Smooth muscle cell (in vitro differentiated cells): ENCODE measurements at regions not wholly inside any gene's neighbourhood (a gene's known extent, or its start where the extent isn't known, plus 50 kb on each side); places are given as distances from the start of the nearest gene placed in this dataset.

Experiments used
- DNase-seq: peaks from one replicate; lab custom pipeline; 2025; ENCODE audit not compliant: unreplicated experiment; lab: John Stamatoyannopoulos, UW
- H2AFZ ChIP-seq: fragments of 200-600 bp; sonication (generic); 2 replicates; pipeline ENCODE4 v1.6.0; 2016; ENCODE audit warnings: antibody characterized with exemption, low read depth, mild to moderate bottlenecking
- H3F3A ChIP-seq: fragments of 200-600 bp; sonication (generic); 2 replicates; pipeline ENCODE4 v1.6.0; 2017; ENCODE audit warnings: antibody characterized with exemption, low read depth
- H3K27ac ChIP-seq: fragments of 200-600 bp; sonication (generic); 2 replicates; pipeline ENCODE4 v1.5.1; 2016; ENCODE audit warnings: low read depth, mild to moderate bottlenecking
- H3K27me3 ChIP-seq: fragments of 200-600 bp; sonication (generic); 2 replicates; pipeline ENCODE4 v1.6.1; 2016; ENCODE audit warnings: low read depth, mild to moderate bottlenecking
- H3K36me3 ChIP-seq: fragments of 200-600 bp; sonication (generic); 2 replicates; pipeline ENCODE4 v1.5.1; 2016; ENCODE audit warnings: low read depth
- H3K4me1 ChIP-seq: fragments of 200-600 bp; sonication (generic); 2 replicates; pipeline ENCODE4 v1.5.1; 2016; ENCODE audit warnings: low read depth
- H3K4me2 ChIP-seq: fragments of 200-600 bp; sonication (generic); 2 replicates; pipeline ENCODE4 v1.6.0; 2016; ENCODE audit warnings: mild to moderate bottlenecking
- H3K4me3 ChIP-seq: fragments of 200-600 bp; sonication (generic); 2 replicates; pipeline ENCODE4 v1.5.1; 2016; ENCODE audit warnings: mild to moderate bottlenecking
- H3K79me2 ChIP-seq: fragments of 200-600 bp; sonication (generic); 2 replicates; pipeline ENCODE4 v1.6.0; 2016; ENCODE audit warnings: low read depth, mild to moderate bottlenecking
- H3K9ac ChIP-seq: fragments of 200-600 bp; sonication (generic); 2 replicates; pipeline ENCODE4 v1.6.0; 2016; ENCODE audit warnings: low read depth
- H3K9me3 ChIP-seq: fragments of 200-600 bp; sonication (generic); replicated peaks from 2 replicates; pipeline ENCODE4 v1.5.1; 2016; ENCODE audit warnings: low read depth
- H4K20me1 ChIP-seq: fragments of 200-600 bp; sonication (generic); 2 replicates; pipeline ENCODE4 v1.6.0; 2016; ENCODE audit warnings: low read depth
- CTCF ChIP-seq: fragments of 200-600 bp; sonication (generic); IDR thresholded peaks from 2 replicates; pipeline ENCODE4 v1.5.1; 2017; ENCODE audit warnings: borderline replicate concordance, mild to moderate bottlenecking, antibody characterized with exemption; ENCODE audit not compliant: insufficient read depth, poor library complexity, severe bottlenecking
- WGBS: methylation state at CpG from one replicate; pipeline ENCODE4 v1.1.7; 2016; ENCODE audit warnings: low lambda C conversion rate; 5-methylcytosine and 5-hydroxymethylcytosine counted together

- DNase-seq = no peak
- no peak overlapping the region for H2AFZ ChIP-seq
- no peaks in the 10 kb centered on the region for H4K20me1 ChIP-seq
- no peak overlapping the region for H3K4me3 ChIP-seq
- H3K4me2 ChIP-seq = no peak overlapping the region
- peaks cover 5% of the 10 kb centered on the region for H3K9me3 ChIP-seq
- H3K79me2 ChIP-seq = no peaks in the 10 kb centered on the region
- no peaks in the 10 kb centered on the region for H3F3A ChIP-seq
- TF ChIP-seq CTCF = no peak
- H3K27me3 ChIP-seq = no peaks in the 10 kb centered on the region
- no peak overlapping the region for H3K9ac ChIP-seq
- no peaks in the 10 kb centered on the region for H3K4me1 ChIP-seq
- WGBS = 48% methylated on average over 2 of the region's 2 CpGs
- no peaks in the 10 kb centered on the region for H3K36me3 ChIP-seq
- H3K27ac ChIP-seq = no peak overlapping the region
Measured at GRCh38 chr1:95832370-95832769, 598.4 kb downstream of the RWDD3 start.

GRCh38 chr1:95849439-95849838, 615.4 kb downstream of the RWDD3 start:
- Histone ChIP-seq H3K4me3 (no peak overlapping the region), H3K9me3 (no peaks in the 10 kb centered on the region), H3K4me2 (no peak overlapping the region), H3K9ac (no peak overlapping the region), H3K79me2 (no peaks in the 10 kb centered on the region), H4K20me1 (no peaks in the 10 kb centered on the region), H2AFZ (no peak overlapping the region), H3K27ac (no peak overlapping the region), H3K36me3 (no peaks in the 10 kb centered on the region), H3F3A (no peaks in the 10 kb centered on the region), H3K27me3 (no peaks in the 10 kb centered on the region), H3K4me1 (no peaks in the 10 kb centered on the region)
- no peak for TF ChIP-seq CTCF
- DNase-seq = no peak
- 87% methylated on average over 2 of the region's 2 CpGs for WGBS

GRCh38 chr1:95850165-95850649, 616.2 kb downstream of the RWDD3 start:
- Histone ChIP-seq H3K36me3 (no peaks in the 10 kb centered on the region), H4K20me1 (no peaks in the 10 kb centered on the region), H3K27ac (no peak overlapping the region), H3F3A (no peaks in the 10 kb centered on the region), H2AFZ (no peak overlapping the region), H3K9me3 (no peaks in the 10 kb centered on the region), H3K9ac (no peak overlapping the region), H3K4me1 (no peaks in the 10 kb centered on the region), H3K79me2 (no peaks in the 10 kb centered on the region), H3K4me2 (no peak overlapping the region), H3K4me3 (no peak overlapping the region), H3K27me3 (no peaks in the 10 kb centered on the region)
- TF ChIP-seq CTCF = no peak
- WGBS = 90% methylated on average over 1 of the region's 1 CpG
- no peak for DNase-seq

DNA sequence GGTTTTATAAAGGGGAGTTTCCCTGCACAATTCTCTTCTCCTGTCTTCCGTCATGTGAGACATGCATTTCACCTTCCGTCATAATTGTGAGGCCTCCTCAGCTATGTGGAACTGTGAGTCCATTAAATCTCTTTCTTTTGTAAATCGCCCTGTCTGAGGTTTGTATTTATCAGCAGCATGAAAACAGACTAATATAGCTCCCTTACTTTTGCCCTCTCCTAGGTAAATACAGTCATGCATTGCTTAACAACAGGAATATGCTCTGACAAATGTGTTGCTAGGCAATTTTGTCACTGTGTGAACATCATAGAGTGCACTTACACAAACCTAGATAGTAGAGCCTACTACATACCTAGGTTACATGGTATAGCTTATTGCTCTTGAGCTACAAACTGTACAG, 616.8 kb downstream of the RWDD3 start:
- no peaks in the 10 kb centered on the region for H3K79me2 ChIP-seq
- H3K4me1 ChIP-seq = no peaks in the 10 kb centered on the region
- H3K27me3 ChIP-seq = no peaks in the 10 kb centered on the region
- H3K36me3 ChIP-seq = no peaks in the 10 kb centered on the region
- H3K9me3 ChIP-seq = no peaks in the 10 kb centered on the region
- H3F3A ChIP-seq = no peaks in the 10 kb centered on the region
- no peak for TF ChIP-seq CTCF
- WGBS = 93% methylated on average over 3 of the region's 3 CpGs
- no peak for DNase-seq
- no peaks in the 10 kb centered on the region for H4K20me1 ChIP-seq
- H3K9ac ChIP-seq = no peak overlapping the region
- no peak overlapping the region for H3K4me3 ChIP-seq
- H2AFZ ChIP-seq = no peak overlapping the region
- H3K4me2 ChIP-seq = no peak overlapping the region
- no peak overlapping the region for H3K27ac ChIP-seq
